ENCODE measurements at regions not wholly inside any gene's neighbourhood (a gene's known extent, or its start where the extent isn't known, plus 50 kb on each side); places are given as distances from the start of the nearest gene placed in this dataset.

GRCh38 chr13:29902632-29903305 lies 52.4 kb upstream of the UBL3 start:
- DNase-seq (ENCODE audit: low read depth), result no peak

- no peak for DNase-seq (ENCODE audit: low read depth)
Measured at GRCh38 chr13:29901710-29902631, 51.6 kb upstream of the UBL3 start.

Measured in activated T-cell treated with anti-CD3 and anti-CD28 coated beads for 48 hours (primary cell).